Activated naive CD8-positive, alpha-beta T cell treated with anti-CD3 and anti-CD28 coated beads, Interleukin-2, amount 10 ng/mL, durations not matched to agents 7 days and 5 days (primary cell): ENCODE measurements at regions not wholly inside any gene's neighbourhood (a gene's known extent, or its start where the extent isn't known, plus 50 kb on each side); places are given as distances from the start of the nearest gene placed in this dataset.
A peak's percentile ranks its signal among the peaks of the same experiment; 100 is the strongest.

Source experiments
- ATAC-seq: fragments of 150-1000 bp; cut with Tn5 transposase; one replicate; pipeline ENCODE4 v1.10.0; 2021; ENCODE audit warnings: low read depth, moderate library complexity
- POLR2A ChIA-PET: fragments of 350-600 bp; sonication (Branson Sonifier 250); formaldehyde crosslinking; loops from one replicate; lab custom pipeline; 2021; ENCODE audit warnings: antibody characterized with exemption; lab: Charles Lee
- DNase-seq: peaks from one replicate; pipeline ENCODE4 v3.0.0; 2021
- H3K27ac Mint-ChIP-seq: one replicate; pipeline ENCODE4 v1.8.0; 2022; ENCODE audit warnings: mild to moderate bottlenecking, mixed read lengths
- H3K27me3 Mint-ChIP-seq: one replicate; pipeline ENCODE4 v1.8.0; 2022; ENCODE audit warnings: mild to moderate bottlenecking, moderate library complexity, mixed read lengths
- H3K36me3 Mint-ChIP-seq: one replicate; pipeline ENCODE4 v1.8.0; 2021; ENCODE audit warnings: mild to moderate bottlenecking, mixed read lengths
- H3K4me1 Mint-ChIP-seq: one replicate; pipeline ENCODE4 v1.8.0; 2021; ENCODE audit warnings: mixed read lengths
- H3K4me3 Mint-ChIP-seq: one replicate; pipeline ENCODE4 v1.8.0; 2022; ENCODE audit warnings: mild to moderate bottlenecking, moderate library complexity, mixed read lengths
- H3K9me3 Mint-ChIP-seq: one replicate; pipeline ENCODE4 v1.8.0; 2021; ENCODE audit warnings: mixed read lengths

- ATAC-seq (peak; percentile 52), DNase-seq (no peak)
- POLR2A ChIA-PET = interaction anchor here (0.8 kb wide), 1 partner anchor 18 kb away, joined by 4 read pairs; no protein-coding TSS in a partner anchor
- H3K9me3 Mint-ChIP-seq = no peaks in the 10 kb centered on the region
- H3K4me1 Mint-ChIP-seq = peaks cover 18% of the 10 kb centered on the region
- H3K36me3 Mint-ChIP-seq = no peaks in the 10 kb centered on the region
- no peak overlapping the region for H3K4me3 Mint-ChIP-seq
- no peak overlapping the region for H3K27ac Mint-ChIP-seq
- peaks cover 2% of the 10 kb centered on the region for H3K27me3 Mint-ChIP-seq
These were observed 962.9 kb downstream of the TMEM121 start for GRCh38 chr14:106489112-106489881.

- H3K27ac Mint-ChIP-seq = no peak overlapping the region
- POLR2A ChIA-PET = interaction anchor here (0.8 kb wide), 1 partner anchor 17 kb away, joined by 4 read pairs; no protein-coding TSS in a partner anchor
- no peak for DNase-seq
- H3K9me3 Mint-ChIP-seq = no peaks in the 10 kb centered on the region
- ATAC-seq = no peak
- H3K4me3 Mint-ChIP-seq = no peak overlapping the region
- peaks cover 21% of the 10 kb centered on the region for H3K4me1 Mint-ChIP-seq
- H3K27me3 Mint-ChIP-seq = peaks cover 2% of the 10 kb centered on the region
- H3K36me3 Mint-ChIP-seq = no peaks in the 10 kb centered on the region
These were observed 964.1 kb downstream of the TMEM121 start for GRCh38 chr14:106490442-106490841.

- H3K27me3 Mint-ChIP-seq = peaks cover 2% of the 10 kb centered on the region
- ATAC-seq (no peak), DNase-seq (no peak)
- peaks cover 21% of the 10 kb centered on the region for H3K4me1 Mint-ChIP-seq
- H3K36me3 Mint-ChIP-seq = peaks cover 2% of the 10 kb centered on the region
- no peak overlapping the region for H3K4me3 Mint-ChIP-seq
- H3K27ac Mint-ChIP-seq = no peak overlapping the region
- H3K9me3 Mint-ChIP-seq = peaks cover 1% of the 10 kb centered on the region
- POLR2A ChIA-PET = no interaction called here
These were observed 965.5 kb downstream of the TMEM121 start for GRCh38 chr14:106491851-106492250.

- Mint-ChIP-seq H3K4me3 (peak overlapping the region; percentile 82), H3K36me3 (peaks cover 2% of the 10 kb centered on the region), H3K4me1 (peaks cover 12% of the 10 kb centered on the region), H3K27me3 (peaks cover 2% of the 10 kb centered on the region), H3K27ac (peak overlapping the region; percentile 63), H3K9me3 (peaks cover 1% of the 10 kb centered on the region)
- POLR2A ChIA-PET = interaction anchor here (1.4 kb wide), 1 partner anchor 12 kb away, joined by 6 read pairs; no protein-coding TSS in a partner anchor
- DNase-seq (no peak), ATAC-seq (no peak)
These were observed 967.8 kb downstream of the TMEM121 start for GRCh38 chr14:106493962-106494823.

GRCh38 chr14:106500571-106500970 is 974.2 kb downstream of the TMEM121 start:
- Mint-ChIP-seq H3K36me3 (peaks cover 4% of the 10 kb centered on the region), H3K4me1 (peaks cover 10% of the 10 kb centered on the region), H3K27ac (no peak overlapping the region), H3K4me3 (no peak overlapping the region), H3K27me3 (peaks cover 13% of the 10 kb centered on the region), H3K9me3 (peaks cover 1% of the 10 kb centered on the region)
- POLR2A ChIA-PET = interaction anchor here (1.1 kb wide), 1 partner anchor 11 kb away, joined by 4 read pairs; no protein-coding TSS in a partner anchor
- DNase-seq = no peak
- no peak for ATAC-seq

- DNase-seq (no peak), ATAC-seq (no peak)
- Mint-ChIP-seq H3K27me3 (peaks cover 13% of the 10 kb centered on the region), H3K4me1 (peaks cover 19% of the 10 kb centered on the region), H3K9me3 (no peaks in the 10 kb centered on the region), H3K27ac (no peak overlapping the region), H3K4me3 (no peak overlapping the region), H3K36me3 (peaks cover 3% of the 10 kb centered on the region)
- POLR2A ChIA-PET = no interaction called here
These were observed 975.5 kb downstream of the TMEM121 start for GRCh38 chr14:106501898-106502297.

- Mint-ChIP-seq H3K4me1 (peaks cover 44% of the 10 kb centered on the region), H3K27me3 (peaks cover 9% of the 10 kb centered on the region), H3K4me3 (no peak overlapping the region), H3K9me3 (no peaks in the 10 kb centered on the region), H3K36me3 (peaks cover 3% of the 10 kb centered on the region), H3K27ac (peak overlapping the region; percentile 39)
- DNase-seq = no peak
- POLR2A ChIA-PET = no interaction called here
- no peak for ATAC-seq
These were observed 979.0 kb downstream of the TMEM121 start for GRCh38 chr14:106505366-106505765.

GRCh38 chr14:106506881-106507305 is 980.5 kb downstream of the TMEM121 start:
- Mint-ChIP-seq H3K36me3 (peaks cover 3% of the 10 kb centered on the region), H3K27me3 (peaks cover 5% of the 10 kb centered on the region), H3K9me3 (no peaks in the 10 kb centered on the region), H3K4me1 (peaks cover 59% of the 10 kb centered on the region), H3K27ac (peak overlapping the region; percentile 92), H3K4me3 (peak overlapping the region; percentile 80)
- POLR2A ChIA-PET = interaction anchor here (1.1 to 1.7 kb wide), 5 partner anchors 13 to 30 kb away, joined by 3 to 6 read pairs (median 3); no protein-coding TSS in a partner anchor
- DNase-seq = peak; percentile 72
- ATAC-seq = peak; percentile 69

- DNase-seq (no peak), ATAC-seq (peak; percentile 18)
- POLR2A ChIA-PET = interaction anchor here (1.1 to 1.7 kb wide), 5 partner anchors 13 to 30 kb away, joined by 3 to 6 read pairs (median 3); no protein-coding TSS in a partner anchor
- H3K27me3 Mint-ChIP-seq = peaks cover 2% of the 10 kb centered on the region
- peak overlapping the region; percentile 92 for H3K27ac Mint-ChIP-seq
- H3K9me3 Mint-ChIP-seq = no peaks in the 10 kb centered on the region
- peaks cover 3% of the 10 kb centered on the region for H3K36me3 Mint-ChIP-seq
- H3K4me1 Mint-ChIP-seq = peaks cover 63% of the 10 kb centered on the region
- H3K4me3 Mint-ChIP-seq = peak overlapping the region; percentile 80
These were observed 981.0 kb downstream of the TMEM121 start for GRCh38 chr14:106507354-106507753.

GRCh38 chr14:106508216-106508615 is 981.8 kb downstream of the TMEM121 start:
- ATAC-seq (no peak), DNase-seq (no peak)
- POLR2A ChIA-PET = no interaction called here
- peak overlapping the region; percentile 77 for H3K27ac Mint-ChIP-seq
- peaks cover 3% of the 10 kb centered on the region for H3K36me3 Mint-ChIP-seq
- no peaks in the 10 kb centered on the region for H3K9me3 Mint-ChIP-seq
- H3K27me3 Mint-ChIP-seq = peaks cover 4% of the 10 kb centered on the region
- peak overlapping the region; percentile 6 for H3K4me3 Mint-ChIP-seq
- peaks cover 68% of the 10 kb centered on the region for H3K4me1 Mint-ChIP-seq

GRCh38 chr14:106509176-106509575 is 982.8 kb downstream of the TMEM121 start:
- no peak for DNase-seq
- Mint-ChIP-seq H3K4me3 (no peak overlapping the region), H3K27ac (no peak overlapping the region), H3K36me3 (peaks cover 3% of the 10 kb centered on the region), H3K27me3 (peaks cover 4% of the 10 kb centered on the region), H3K9me3 (no peaks in the 10 kb centered on the region), H3K4me1 (peaks cover 72% of the 10 kb centered on the region)
- POLR2A ChIA-PET = no interaction called here
- ATAC-seq = no peak

- Mint-ChIP-seq H3K36me3 (peaks cover 3% of the 10 kb centered on the region), H3K27ac (no peak overlapping the region), H3K9me3 (no peaks in the 10 kb centered on the region), H3K4me1 (peaks cover 68% of the 10 kb centered on the region), H3K4me3 (no peak overlapping the region), H3K27me3 (peaks cover 5% of the 10 kb centered on the region)
- POLR2A ChIA-PET = no interaction called here
- DNase-seq (no peak), ATAC-seq (no peak)
These were observed 983.4 kb downstream of the TMEM121 start for GRCh38 chr14:106509807-106510206.
